ENCODE measurements at regions not wholly inside any gene's neighbourhood (a gene's known extent, or its start where the extent isn't known, plus 50 kb on each side); places are given as distances from the start of the nearest gene placed in this dataset.

DNA sequence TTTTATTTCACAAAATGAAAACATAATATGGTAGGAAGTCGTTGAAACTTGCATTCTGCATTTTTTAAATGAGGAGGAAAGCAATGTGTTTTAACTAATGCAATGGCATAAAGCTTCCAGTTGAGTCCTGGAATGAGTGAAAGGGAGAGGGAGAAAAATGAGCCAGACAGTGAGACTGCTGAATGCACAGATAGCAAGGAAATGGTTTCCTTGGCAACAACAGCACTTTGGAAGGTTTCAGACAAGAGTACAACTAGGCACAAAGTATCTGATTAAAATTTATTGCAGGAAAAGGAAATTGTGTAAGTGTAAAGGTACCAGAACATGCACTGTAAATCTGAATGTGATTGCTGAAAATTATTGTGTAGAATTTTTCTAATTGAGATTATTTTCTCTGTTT lies 320.1 kb upstream of the KYNU start:
- no peak for TF ChIP-seq TCF7L2 (IDR thresholded peaks at IDR 0.05; ENCODE audit: low read depth, low read length)
- TF ChIP-seq, protein P1, sequence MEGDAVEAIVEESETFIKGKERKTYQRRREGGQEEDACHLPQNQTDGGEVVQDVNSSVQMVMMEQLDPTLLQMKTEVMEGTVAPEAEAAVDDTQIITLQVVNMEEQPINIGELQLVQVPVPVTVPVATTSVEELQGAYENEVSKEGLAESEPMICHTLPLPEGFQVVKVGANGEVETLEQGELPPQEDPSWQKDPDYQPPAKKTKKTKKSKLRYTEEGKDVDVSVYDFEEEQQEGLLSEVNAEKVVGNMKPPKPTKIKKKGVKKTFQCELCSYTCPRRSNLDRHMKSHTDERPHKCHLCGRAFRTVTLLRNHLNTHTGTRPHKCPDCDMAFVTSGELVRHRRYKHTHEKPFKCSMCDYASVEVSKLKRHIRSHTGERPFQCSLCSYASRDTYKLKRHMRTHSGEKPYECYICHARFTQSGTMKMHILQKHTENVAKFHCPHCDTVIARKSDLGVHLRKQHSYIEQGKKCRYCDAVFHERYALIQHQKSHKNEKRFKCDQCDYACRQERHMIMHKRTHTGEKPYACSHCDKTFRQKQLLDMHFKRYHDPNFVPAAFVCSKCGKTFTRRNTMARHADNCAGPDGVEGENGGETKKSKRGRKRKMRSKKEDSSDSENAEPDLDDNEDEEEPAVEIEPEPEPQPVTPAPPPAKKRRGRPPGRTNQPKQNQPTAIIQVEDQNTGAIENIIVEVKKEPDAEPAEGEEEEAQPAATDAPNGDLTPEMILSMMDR (IDR thresholded peaks at IDR 0.05): no peak
- no peak for TF ChIP-seq POLR2AphosphoS5 (IDR thresholded peaks at IDR 0.05; ENCODE audit: low read depth, low read length)
- TF ChIP-seq, protein P2, sequence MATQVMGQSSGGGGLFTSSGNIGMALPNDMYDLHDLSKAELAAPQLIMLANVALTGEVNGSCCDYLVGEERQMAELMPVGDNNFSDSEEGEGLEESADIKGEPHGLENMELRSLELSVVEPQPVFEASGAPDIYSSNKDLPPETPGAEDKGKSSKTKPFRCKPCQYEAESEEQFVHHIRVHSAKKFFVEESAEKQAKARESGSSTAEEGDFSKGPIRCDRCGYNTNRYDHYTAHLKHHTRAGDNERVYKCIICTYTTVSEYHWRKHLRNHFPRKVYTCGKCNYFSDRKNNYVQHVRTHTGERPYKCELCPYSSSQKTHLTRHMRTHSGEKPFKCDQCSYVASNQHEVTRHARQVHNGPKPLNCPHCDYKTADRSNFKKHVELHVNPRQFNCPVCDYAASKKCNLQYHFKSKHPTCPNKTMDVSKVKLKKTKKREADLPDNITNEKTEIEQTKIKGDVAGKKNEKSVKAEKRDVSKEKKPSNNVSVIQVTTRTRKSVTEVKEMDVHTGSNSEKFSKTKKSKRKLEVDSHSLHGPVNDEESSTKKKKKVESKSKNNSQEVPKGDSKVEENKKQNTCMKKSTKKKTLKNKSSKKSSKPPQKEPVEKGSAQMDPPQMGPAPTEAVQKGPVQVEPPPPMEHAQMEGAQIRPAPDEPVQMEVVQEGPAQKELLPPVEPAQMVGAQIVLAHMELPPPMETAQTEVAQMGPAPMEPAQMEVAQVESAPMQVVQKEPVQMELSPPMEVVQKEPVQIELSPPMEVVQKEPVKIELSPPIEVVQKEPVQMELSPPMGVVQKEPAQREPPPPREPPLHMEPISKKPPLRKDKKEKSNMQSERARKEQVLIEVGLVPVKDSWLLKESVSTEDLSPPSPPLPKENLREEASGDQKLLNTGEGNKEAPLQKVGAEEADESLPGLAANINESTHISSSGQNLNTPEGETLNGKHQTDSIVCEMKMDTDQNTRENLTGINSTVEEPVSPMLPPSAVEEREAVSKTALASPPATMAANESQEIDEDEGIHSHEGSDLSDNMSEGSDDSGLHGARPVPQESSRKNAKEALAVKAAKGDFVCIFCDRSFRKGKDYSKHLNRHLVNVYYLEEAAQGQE (IDR thresholded peaks at IDR 0.05; ENCODE audit: insufficient read depth in 1 of 2, low read depth in 2 of 2, low read length in 1 of 2): no peak
- no peak for TF ChIP-seq SIN3A (IDR thresholded peaks at IDR 0.05; ENCODE audit: borderline replicate concordance, insufficient read depth, low read depth, low read length)
